GM10248 (cell line): ENCODE measurements at regions not wholly inside any gene's neighbourhood (a gene's known extent, or its start where the extent isn't known, plus 50 kb on each side); places are given as distances from the start of the nearest gene placed in this dataset.
"Not testable (repeated sequence)": the region's sequence is repeated elsewhere in the genome, so short reads cannot be mapped to it uniquely, and the experiment has no call there.

Experiments
- CTCF ChIA-PET: fragments of 300-600 bp; sonication (Branson Sonifier 250); formaldehyde crosslinking; extraction: SDS; loops from one replicate; lab custom pipeline; 2021; ENCODE audit warnings: antibody characterized with exemption; lab: Yijun Ruan, JAX
- POLR2A ChIA-PET: fragments of 350-650 bp; sonication (Branson Sonifier 250); formaldehyde crosslinking; extraction: SDS; loops from one replicate; lab custom pipeline; 2020; ENCODE audit warnings: antibody characterized with exemption; lab: Yijun Ruan, JAX
- DNase-seq: peaks from one replicate; pipeline ENCODE4 v3.0.0; 2012; ENCODE audit errors: extremely low spot score
- CTCF ChIP-seq: IDR thresholded peaks from 2 replicates; pipeline ENCODE4 v1.5.1; 2012; ENCODE audit warnings: mild to moderate bottlenecking, low read depth; ENCODE audit errors: extremely low read depth, missing control alignments, control extremely low read depth

DNA sequence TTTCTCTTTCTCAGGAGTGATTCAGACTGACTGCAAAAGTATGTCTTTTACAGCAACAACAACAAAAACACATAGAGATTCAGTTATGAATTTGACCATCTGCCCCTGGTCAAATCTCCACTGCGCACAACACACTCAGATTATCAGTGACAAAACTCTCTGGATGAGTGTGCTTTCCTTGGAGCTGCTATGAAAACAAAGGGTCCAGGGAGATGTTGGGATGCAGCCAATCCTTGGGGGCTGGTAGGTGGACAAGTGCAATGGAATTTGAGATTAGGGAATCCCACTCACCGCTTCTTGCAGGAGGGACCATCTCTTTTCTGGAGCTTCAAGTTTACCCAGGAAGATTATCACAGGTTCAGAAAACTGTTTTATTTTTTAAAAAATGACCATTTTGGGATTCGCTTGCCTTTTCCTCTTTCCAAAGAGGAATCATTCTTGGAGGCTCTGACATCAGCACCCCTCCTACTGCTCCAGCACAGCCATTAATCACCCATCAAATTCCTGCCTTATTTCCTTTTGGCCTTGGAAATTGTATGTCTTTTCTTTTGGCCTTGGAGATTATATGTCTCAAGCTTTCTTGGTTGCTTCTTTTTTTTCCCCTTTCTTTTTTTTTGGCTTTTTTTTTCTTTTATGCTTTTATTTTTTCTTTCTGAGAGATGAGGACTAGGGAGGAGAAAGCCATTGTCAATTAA, 311.8 kb downstream of the TSHZ3 start:
- CTCF ChIA-PET = no interaction called here
- no peak for TF ChIP-seq CTCF
- DNase-seq = no peak

DNA sequence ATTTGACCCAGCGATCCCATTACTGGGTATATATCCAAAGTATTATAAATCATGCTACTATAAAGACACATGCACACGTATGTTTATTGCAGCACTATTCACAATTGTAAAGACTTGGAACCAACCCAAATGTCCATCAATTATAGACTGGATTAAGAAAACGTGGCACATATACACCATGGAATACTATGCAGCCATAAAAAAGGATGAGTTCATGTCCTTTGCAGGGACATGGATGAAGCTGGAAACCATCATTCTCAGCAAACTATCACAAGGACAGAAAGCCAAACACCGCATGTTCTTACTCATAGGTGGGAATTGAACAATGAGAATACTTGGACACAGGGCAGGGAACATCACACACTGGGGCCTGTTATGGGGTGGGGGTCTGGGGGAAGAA, 317.8 kb downstream of the TSHZ3 start:
- DNase-seq, POLR2A ChIA-PET, CTCF ChIA-PET: not testable (repeated sequence)

More for the DNA sequence above, 311.8 kb downstream of the TSHZ3 start:
- POLR2A ChIA-PET = no interaction called here

DNA sequence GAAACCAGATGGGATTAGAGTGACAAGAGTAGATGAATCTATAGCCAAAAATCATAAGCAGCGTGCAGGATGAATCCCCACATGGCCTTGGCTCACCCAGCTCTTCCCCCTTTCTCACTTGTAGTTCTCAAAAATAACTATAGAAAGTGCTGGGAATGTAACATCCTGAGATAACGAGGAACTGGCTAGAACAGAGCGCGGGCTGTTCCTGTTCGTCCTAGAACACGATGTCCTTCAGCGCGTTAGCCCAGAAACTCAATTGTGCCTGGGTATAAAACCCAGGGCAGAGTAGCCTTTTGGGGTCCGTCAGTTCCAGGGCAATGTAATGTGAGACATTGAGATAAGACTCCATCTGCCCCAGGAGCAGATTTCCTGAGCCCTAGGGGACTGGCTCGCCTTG, 326.2 kb downstream of the TSHZ3 start:
- ChIA-PET POLR2A (no interaction called here), CTCF (no interaction called here)
- no peak for TF ChIP-seq CTCF
- DNase-seq = no peak

GRCh38 chr19:31018936-31019335, 330.3 kb downstream of the TSHZ3 start:
- ChIA-PET CTCF (no interaction called here), POLR2A (no interaction called here)
- no peak for TF ChIP-seq CTCF
- DNase-seq = no peak

DNA sequence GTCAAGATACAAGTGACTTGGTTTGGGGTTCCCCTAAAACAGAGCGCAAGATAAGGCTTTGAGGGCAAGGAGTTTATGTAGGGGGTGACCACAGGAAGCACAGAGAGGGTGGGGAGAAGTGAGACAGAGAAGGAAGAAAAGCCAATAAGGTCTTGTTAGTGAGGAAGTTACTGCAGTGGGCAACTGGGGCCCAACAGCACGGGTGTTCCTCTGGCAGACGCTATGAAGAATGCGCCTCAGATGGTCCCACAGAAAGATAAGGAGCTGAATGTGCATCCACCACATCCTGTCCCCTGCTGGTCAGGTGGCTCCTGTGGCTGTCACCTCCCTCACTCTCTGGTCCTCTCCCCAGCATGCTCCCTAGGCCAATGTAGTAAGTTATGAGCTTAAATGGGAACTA, 333.5 kb downstream of the TSHZ3 start:
- CTCF ChIA-PET = no interaction called here
- POLR2A ChIA-PET = no interaction called here
- no peak for TF ChIP-seq CTCF
- no peak for DNase-seq

- CTCF ChIA-PET = no interaction called here
- no peak for TF ChIP-seq CTCF
- POLR2A ChIA-PET = no interaction called here
- no peak for DNase-seq
Observed at GRCh38 chr19:31014668-31015067, 334.6 kb downstream of the TSHZ3 start.

- CTCF ChIA-PET = interaction anchor here (1.4 kb wide), 1 partner anchor 35 kb away, joined by 3 read pairs; no protein-coding TSS in a partner anchor
- DNase-seq = no peak
- no peak for TF ChIP-seq CTCF
- POLR2A ChIA-PET = no interaction called here
Observed at GRCh38 chr19:31013384-31014020, 335.7 kb downstream of the TSHZ3 start.
